ENCODE measurements at regions not wholly inside any gene's neighbourhood (a gene's known extent, or its start where the extent isn't known, plus 50 kb on each side); places are given as distances from the start of the nearest gene placed in this dataset.

GRCh38 chr5:71884926-71885325 lies 165.9 kb downstream of the CARTPT start:
- 0 out of 2 replicates have a peak, but pooled peaks have one; percentile 14 for TF ChIP-seq ZFX (IDR thresholded peaks at IDR 0.05)
- TF ChIP-seq, protein P1, sequence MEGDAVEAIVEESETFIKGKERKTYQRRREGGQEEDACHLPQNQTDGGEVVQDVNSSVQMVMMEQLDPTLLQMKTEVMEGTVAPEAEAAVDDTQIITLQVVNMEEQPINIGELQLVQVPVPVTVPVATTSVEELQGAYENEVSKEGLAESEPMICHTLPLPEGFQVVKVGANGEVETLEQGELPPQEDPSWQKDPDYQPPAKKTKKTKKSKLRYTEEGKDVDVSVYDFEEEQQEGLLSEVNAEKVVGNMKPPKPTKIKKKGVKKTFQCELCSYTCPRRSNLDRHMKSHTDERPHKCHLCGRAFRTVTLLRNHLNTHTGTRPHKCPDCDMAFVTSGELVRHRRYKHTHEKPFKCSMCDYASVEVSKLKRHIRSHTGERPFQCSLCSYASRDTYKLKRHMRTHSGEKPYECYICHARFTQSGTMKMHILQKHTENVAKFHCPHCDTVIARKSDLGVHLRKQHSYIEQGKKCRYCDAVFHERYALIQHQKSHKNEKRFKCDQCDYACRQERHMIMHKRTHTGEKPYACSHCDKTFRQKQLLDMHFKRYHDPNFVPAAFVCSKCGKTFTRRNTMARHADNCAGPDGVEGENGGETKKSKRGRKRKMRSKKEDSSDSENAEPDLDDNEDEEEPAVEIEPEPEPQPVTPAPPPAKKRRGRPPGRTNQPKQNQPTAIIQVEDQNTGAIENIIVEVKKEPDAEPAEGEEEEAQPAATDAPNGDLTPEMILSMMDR (conservative IDR thresholded peaks at IDR 0.05), result no peak
- H3K27ac ChIP-seq, result no peak overlapping the region

DNA sequence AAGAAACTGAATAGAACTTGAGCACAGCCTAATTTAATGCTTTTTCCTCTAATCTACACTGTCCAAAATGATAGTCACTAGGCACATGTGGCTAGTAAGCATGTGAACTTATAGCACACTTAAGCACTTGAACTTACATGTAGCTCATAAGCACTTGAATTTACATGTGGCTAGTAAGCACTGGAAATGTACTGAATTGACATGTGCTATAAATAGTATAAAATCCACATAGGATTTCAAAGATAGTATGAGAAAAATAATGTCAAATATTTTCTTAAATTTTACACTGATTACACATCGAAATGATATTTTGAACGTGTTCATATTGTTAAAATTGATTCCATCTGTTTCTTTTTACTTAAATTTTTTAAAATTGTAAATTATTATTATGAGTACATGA lies 167.3 kb downstream of the CARTPT start:
- TF ChIP-seq ZFX (IDR thresholded peaks at IDR 0.05), result no peak
- TF ChIP-seq, protein P1 (conservative IDR thresholded peaks at IDR 0.05), result no peak
- H3K27ac ChIP-seq, result no peak overlapping the region

DNA sequence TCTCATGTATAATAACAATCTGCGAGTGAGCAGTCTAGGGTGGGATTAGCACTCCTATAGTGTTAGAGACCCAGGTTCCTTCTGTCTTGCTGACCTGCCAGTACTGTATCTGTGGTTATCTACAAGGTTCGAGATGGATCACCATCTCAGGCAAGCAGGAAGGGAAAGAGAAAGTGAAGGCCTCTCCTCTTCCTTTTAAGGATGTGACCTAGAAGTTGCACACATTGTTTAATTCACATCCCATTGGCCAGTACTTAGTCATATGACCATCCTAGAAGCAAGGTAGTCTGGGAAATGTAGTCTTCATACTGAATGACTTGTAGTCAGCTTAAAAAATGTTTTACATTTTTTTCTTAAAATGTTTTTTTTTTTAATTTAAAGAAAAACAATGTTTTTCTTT lies 168.6 kb downstream of the CARTPT start:
- no peak overlapping the region for H3K27ac ChIP-seq
- TF ChIP-seq, protein P1 (conservative IDR thresholded peaks at IDR 0.05), result no peak
- no peak for TF ChIP-seq ZFX (IDR thresholded peaks at IDR 0.05)

DNA sequence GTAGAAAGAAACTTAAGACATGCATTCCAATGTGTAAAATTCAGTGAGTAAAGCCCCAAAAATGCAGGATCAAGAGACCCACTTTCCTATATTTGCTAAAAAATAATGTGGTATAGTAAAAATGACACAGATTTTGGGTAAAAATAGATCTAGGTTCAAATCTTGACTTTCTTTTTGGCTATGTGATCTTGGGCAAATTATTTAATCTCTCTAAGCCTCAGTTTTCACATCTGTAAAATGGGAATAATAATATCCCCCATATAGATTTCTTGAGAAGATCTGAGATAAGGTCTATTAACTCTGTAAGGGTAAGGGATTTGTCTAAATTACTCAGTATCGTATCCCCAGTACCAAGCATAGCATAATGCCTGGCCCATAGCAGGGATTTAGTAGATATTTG lies 172.3 kb downstream of the CARTPT start:
- no peak overlapping the region for H3K27ac ChIP-seq
- no peak for TF ChIP-seq ZFX (IDR thresholded peaks at IDR 0.05)
- TF ChIP-seq, protein P1 (conservative IDR thresholded peaks at IDR 0.05), result no peak

DNA sequence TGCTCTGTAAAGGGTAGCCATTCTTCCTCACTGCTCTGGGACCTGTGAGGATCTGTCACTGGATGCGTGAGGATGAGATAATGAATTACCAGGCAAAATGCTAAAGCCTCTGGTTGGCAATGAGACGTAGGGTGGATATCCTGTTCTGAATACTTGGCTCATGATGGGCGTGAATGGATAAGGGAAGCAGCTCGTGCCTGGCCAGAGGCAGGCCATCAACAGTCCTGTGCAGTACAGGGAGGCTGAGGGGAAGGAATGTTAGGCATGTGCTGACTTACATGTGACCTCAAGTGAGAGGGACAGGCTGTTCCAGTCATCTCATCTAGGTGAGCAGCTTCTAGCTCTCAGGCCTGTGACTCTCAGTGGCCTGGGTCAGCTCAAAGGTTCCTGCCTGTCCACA lies 172.8 kb downstream of the CARTPT start:
- no peak overlapping the region for H3K27ac ChIP-seq
- TF ChIP-seq, protein P1 (conservative IDR thresholded peaks at IDR 0.05), result no peak
- TF ChIP-seq ZFX (IDR thresholded peaks at IDR 0.05), result no peak

GRCh38 chr5:71892641-71893365 lies 173.7 kb downstream of the CARTPT start:
- no peak for TF ChIP-seq ZFX (IDR thresholded peaks at IDR 0.05)
- TF ChIP-seq, protein P1 (conservative IDR thresholded peaks at IDR 0.05), result no peak
- H3K27ac ChIP-seq, result no peak overlapping the region

- no peak overlapping the region for H3K27ac ChIP-seq
- TF ChIP-seq, protein P1 (conservative IDR thresholded peaks at IDR 0.05), result no peak
- TF ChIP-seq ZFX (IDR thresholded peaks at IDR 0.05), result no peak
These were observed 174.4 kb downstream of the CARTPT start for GRCh38 chr5:71893451-71893850.

Measured in C4-2B (cell line).